Caco-2 (cell line): ENCODE measurements at regions not wholly inside any gene's neighbourhood (a gene's known extent, or its start where the extent isn't known, plus 50 kb on each side); places are given as distances from the start of the nearest gene placed in this dataset.
"Not testable (repeated sequence)": the region's sequence is repeated elsewhere in the genome, so short reads cannot be mapped to it uniquely, and the experiment has no call there.

Experiments
- BruUV-seq: library from RNA; stranded (reverse); fragments of 400-500 nt; replicated peaks from 2 replicates; lab custom pipeline; 2021; lab: Mats Ljungman, UMichigan
- CTCF ChIA-PET: fragments of 300-600 bp; sonication (Branson Sonifier 250); formaldehyde crosslinking; loops from one replicate; lab custom pipeline; 2022; ENCODE audit warnings: antibody characterized with exemption; lab: Charles Lee
- POLR2A ChIA-PET: fragments of 300-600 bp; sonication (Branson Sonifier 250); formaldehyde crosslinking; loops from one replicate; lab custom pipeline; 2022; ENCODE audit warnings: antibody characterized with exemption; lab: Charles Lee
- DNase-seq, 2 experiments: peaks; one replicate each; pipeline versions ENCODE4 v3.0.0 to v3.0.0-alpha.2; 2020 to 2022
- H3K27me3 ChIP-seq: replicated peaks from 2 replicates; pipeline ENCODE4 v1.6.0; 2011; ENCODE audit warnings: low read length; ENCODE audit not compliant: control insufficient read depth, insufficient read depth
- H3K36me3 ChIP-seq: 2 replicates; pipeline ENCODE4 v1.5.1; 2011; ENCODE audit warnings: low read length; ENCODE audit not compliant: control insufficient read depth, insufficient read depth
- H3K4me1 ChIP-seq: fragments of 250-450 bp; sonication (Bioruptor Pico); 2 replicates; pipeline ENCODE4 v1.5.1; 2020; ENCODE audit warnings: mild to moderate bottlenecking
- H3K4me3 ChIP-seq: 2 replicates; pipeline ENCODE4 v1.5.1; 2011; ENCODE audit warnings: low read depth, mild to moderate bottlenecking, control low read depth, low read length
- H3K9me3 ChIP-seq: fragments of 250-450 bp; sonication (Bioruptor Pico); 2 replicates; pipeline ENCODE4 v1.5.1; 2020; ENCODE audit warnings: mild to moderate bottlenecking, moderate library complexity
- H3K27ac Mint-ChIP-seq: one replicate; pipeline ENCODE4 v1.8.0; 2022; ENCODE audit warnings: mixed read lengths; ENCODE audit not compliant: unreplicated experiment
- H3K27me3 Mint-ChIP-seq: one replicate; pipeline ENCODE4 v1.8.0; 2022; ENCODE audit warnings: mixed read lengths; ENCODE audit not compliant: insufficient read depth, unreplicated experiment
- H3K36me3 Mint-ChIP-seq: one replicate; pipeline ENCODE4 v1.8.0; 2022; ENCODE audit warnings: mild to moderate bottlenecking, mixed read lengths; ENCODE audit not compliant: insufficient read depth, unreplicated experiment
- H3K4me1 Mint-ChIP-seq: one replicate; pipeline ENCODE4 v1.8.0; 2022; ENCODE audit warnings: low read depth, mixed read lengths; ENCODE audit not compliant: unreplicated experiment
- H3K4me3 Mint-ChIP-seq: one replicate; pipeline ENCODE4 v1.8.0; 2022; ENCODE audit warnings: mild to moderate bottlenecking, moderate library complexity, mixed read lengths; ENCODE audit not compliant: unreplicated experiment
- H3K9me3 Mint-ChIP-seq: one replicate; pipeline ENCODE4 v1.8.0; 2022; ENCODE audit warnings: mixed read lengths; ENCODE audit not compliant: unreplicated experiment
- CTCF ChIP-seq, 2 experiments: fragments of 200-600 bp in 1 of 2; IDR thresholded peaks; 1 replicate in 1 of 2; 2 replicates in 1 of 2; pipeline versions ENCODE4 v1.5.1 to v1.8.0; 2011 to 2022; ENCODE audit warnings: antibody characterized with exemption in 1 of 2, control low read depth in 1 of 2, inconsistent platforms in 1 of 2, low read depth in 1 of 2, low read length in 1 of 2, mild to moderate bottlenecking in 1 of 2, moderate library complexity in 1 of 2; ENCODE audit not compliant: insufficient read depth in 1 of 2, severe bottlenecking in 1 of 2, unreplicated experiment in 1 of 2
- intact Hi-C: fragments of 100-400 bp; cut with micrococcal nuclease; formaldehyde crosslinking; loops from one replicate; pipeline ENCODE4 v1.10.0; 2022; ENCODE audit not compliant: unreplicated experiment

- Mint-ChIP-seq H3K9me3 (peaks cover 22% of the 10 kb centered on the region), H3K4me3 (no peak overlapping the region), H3K4me1 (no peaks in the 10 kb centered on the region), H3K27me3 (no peaks in the 10 kb centered on the region), H3K27ac (no peak overlapping the region), H3K36me3 (no peaks in the 10 kb centered on the region)
- DNase-seq, result no peak
- Histone ChIP-seq H3K4me1 (no peaks in the 10 kb centered on the region), H3K27me3 (no peaks in the 10 kb centered on the region), H3K36me3 (no peaks in the 10 kb centered on the region), H3K4me3 (no peak overlapping the region), H3K9me3 (no peaks in the 10 kb centered on the region; the same call in 1 of the 2 replicates)
- ChIA-PET CTCF (no interaction called here), POLR2A (no interaction called here)
- no TSS peak for BruUV-seq
- intact Hi-C loops, result no loop called here
- TF ChIP-seq CTCF (IDR thresholded peaks at IDR 0.05; ENCODE audit: insufficient read depth in 1 of 2, low read depth in 1 of 2, low read length in 1 of 2, severe bottlenecking in 1 of 2, unreplicated experiment in 1 of 2), result no peak
These were observed 575.2 kb downstream of the DACH1 start for GRCh38 chr13:71291842-71292146.

- no peak overlapping the region for H3K27ac Mint-ChIP-seq
- no peak for DNase-seq
- POLR2A ChIA-PET, result no interaction called here
These were observed 575.8 kb downstream of the DACH1 start for GRCh38 chr13:71290963-71291841.

GRCh38 chr13:71289980-71290379 lies 577.0 kb downstream of the DACH1 start:
- H3K27me3 ChIP-seq, H3K4me1 ChIP-seq, POLR2A ChIA-PET, H3K4me3 Mint-ChIP-seq, BruUV-seq, intact Hi-C loops, H3K4me1 Mint-ChIP-seq, H3K27ac Mint-ChIP-seq, CTCF ChIA-PET, H3K4me3 ChIP-seq, H3K36me3 ChIP-seq, DNase-seq, H3K36me3 Mint-ChIP-seq, H3K27me3 Mint-ChIP-seq, H3K9me3 ChIP-seq: not testable (repeated sequence)
- peaks cover 22% of the 10 kb centered on the region for H3K9me3 Mint-ChIP-seq

More at GRCh38 chr13:71290963-71291841, 575.8 kb downstream of the DACH1 start:
- Mint-ChIP-seq H3K36me3 (no peaks in the 10 kb centered on the region), H3K27me3 (no peaks in the 10 kb centered on the region), H3K4me3 (no peak overlapping the region), H3K4me1 (no peaks in the 10 kb centered on the region), H3K9me3 (peaks cover 22% of the 10 kb centered on the region)
- intact Hi-C loops, result no loop called here
- Histone ChIP-seq H3K36me3 (no peaks in the 10 kb centered on the region), H3K27me3 (no peaks in the 10 kb centered on the region), H3K4me1 (no peaks in the 10 kb centered on the region), H3K4me3 (no peak overlapping the region), H3K9me3 (no peaks in the 10 kb centered on the region)
- CTCF ChIA-PET, result no interaction called here
- BruUV-seq, result no TSS peak
- TF ChIP-seq CTCF (IDR thresholded peaks at IDR 0.05; ENCODE audit: insufficient read depth in 1 of 2, low read depth in 1 of 2, low read length in 1 of 2, severe bottlenecking in 1 of 2, unreplicated experiment in 1 of 2), result no peak
